Smooth muscle cell (in vitro differentiated cells): ENCODE measurements at regions not wholly inside any gene's neighbourhood (a gene's known extent, or its start where the extent isn't known, plus 50 kb on each side); places are given as distances from the start of the nearest gene placed in this dataset.

Experiments
- DNase-seq: peaks from one replicate; lab custom pipeline; 2025; ENCODE audit not compliant: unreplicated experiment; lab: John Stamatoyannopoulos, UW
- H2AFZ ChIP-seq: fragments of 200-600 bp; sonication (generic); 2 replicates; pipeline ENCODE4 v1.6.0; 2016; ENCODE audit warnings: antibody characterized with exemption, low read depth, mild to moderate bottlenecking
- H3F3A ChIP-seq: fragments of 200-600 bp; sonication (generic); 2 replicates; pipeline ENCODE4 v1.6.0; 2017; ENCODE audit warnings: antibody characterized with exemption, low read depth
- H3K27ac ChIP-seq: fragments of 200-600 bp; sonication (generic); 2 replicates; pipeline ENCODE4 v1.5.1; 2016; ENCODE audit warnings: low read depth, mild to moderate bottlenecking
- H3K27me3 ChIP-seq: fragments of 200-600 bp; sonication (generic); 2 replicates; pipeline ENCODE4 v1.6.1; 2016; ENCODE audit warnings: low read depth, mild to moderate bottlenecking
- H3K36me3 ChIP-seq: fragments of 200-600 bp; sonication (generic); 2 replicates; pipeline ENCODE4 v1.5.1; 2016; ENCODE audit warnings: low read depth
- H3K4me1 ChIP-seq: fragments of 200-600 bp; sonication (generic); 2 replicates; pipeline ENCODE4 v1.5.1; 2016; ENCODE audit warnings: low read depth
- H3K4me2 ChIP-seq: fragments of 200-600 bp; sonication (generic); 2 replicates; pipeline ENCODE4 v1.6.0; 2016; ENCODE audit warnings: mild to moderate bottlenecking
- H3K4me3 ChIP-seq: fragments of 200-600 bp; sonication (generic); 2 replicates; pipeline ENCODE4 v1.5.1; 2016; ENCODE audit warnings: mild to moderate bottlenecking
- H3K79me2 ChIP-seq: fragments of 200-600 bp; sonication (generic); 2 replicates; pipeline ENCODE4 v1.6.0; 2016; ENCODE audit warnings: low read depth, mild to moderate bottlenecking
- H3K9ac ChIP-seq: fragments of 200-600 bp; sonication (generic); 2 replicates; pipeline ENCODE4 v1.6.0; 2016; ENCODE audit warnings: low read depth
- H3K9me3 ChIP-seq: fragments of 200-600 bp; sonication (generic); replicated peaks from 2 replicates; pipeline ENCODE4 v1.5.1; 2016; ENCODE audit warnings: low read depth
- H4K20me1 ChIP-seq: fragments of 200-600 bp; sonication (generic); 2 replicates; pipeline ENCODE4 v1.6.0; 2016; ENCODE audit warnings: low read depth
- CTCF ChIP-seq: fragments of 200-600 bp; sonication (generic); IDR thresholded peaks from 2 replicates; pipeline ENCODE4 v1.5.1; 2017; ENCODE audit warnings: borderline replicate concordance, mild to moderate bottlenecking, antibody characterized with exemption; ENCODE audit not compliant: insufficient read depth, poor library complexity, severe bottlenecking
- WGBS: methylation state at CpG from one replicate; pipeline ENCODE4 v1.1.7; 2016; ENCODE audit warnings: low lambda C conversion rate; 5-methylcytosine and 5-hydroxymethylcytosine counted together

- TF ChIP-seq CTCF: no peak
- Histone ChIP-seq H3K4me3 (no peak overlapping the region), H2AFZ (no peak overlapping the region), H3K9me3 (no peaks in the 10 kb centered on the region), H3F3A (no peaks in the 10 kb centered on the region), H3K4me2 (no peak overlapping the region), H3K27me3 (no peaks in the 10 kb centered on the region), H3K4me1 (no peaks in the 10 kb centered on the region), H3K36me3 (no peaks in the 10 kb centered on the region), H3K27ac (no peak overlapping the region), H3K79me2 (no peaks in the 10 kb centered on the region), H4K20me1 (no peaks in the 10 kb centered on the region), H3K9ac (no peak overlapping the region)
- WGBS: 44% methylated on average over 3 of the region's 3 CpGs
- DNase-seq: no peak
Measured at GRCh38 chr2:13110825-13111224, 394.1 kb downstream of the TRIB2 start.

GRCh38 chr2:13113002-13113401, 396.3 kb downstream of the TRIB2 start:
- DNase-seq: no peak
- WGBS: 60% methylated on average over 4 of the region's 4 CpGs
- no peak for TF ChIP-seq CTCF
- Histone ChIP-seq H3K4me1 (no peaks in the 10 kb centered on the region), H2AFZ (no peak overlapping the region), H3K36me3 (no peaks in the 10 kb centered on the region), H3K9me3 (no peaks in the 10 kb centered on the region), H3K27me3 (no peaks in the 10 kb centered on the region), H4K20me1 (no peaks in the 10 kb centered on the region), H3K79me2 (no peaks in the 10 kb centered on the region), H3K27ac (no peak overlapping the region), H3K4me2 (no peak overlapping the region), H3F3A (no peaks in the 10 kb centered on the region), H3K9ac (no peak overlapping the region), H3K4me3 (no peak overlapping the region)

- DNase-seq: no peak
- Histone ChIP-seq H3K9me3 (no peaks in the 10 kb centered on the region), H3K4me3 (no peak overlapping the region), H3K4me1 (no peaks in the 10 kb centered on the region), H3K9ac (no peak overlapping the region), H3K4me2 (no peak overlapping the region), H3K79me2 (no peaks in the 10 kb centered on the region), H3K27ac (no peak overlapping the region), H3F3A (no peaks in the 10 kb centered on the region), H3K36me3 (no peaks in the 10 kb centered on the region), H2AFZ (no peak overlapping the region), H3K27me3 (no peaks in the 10 kb centered on the region), H4K20me1 (no peaks in the 10 kb centered on the region)
- no peak for TF ChIP-seq CTCF
- WGBS: 35% methylated on average over 1 of the region's 1 CpG
Measured at GRCh38 chr2:13114391-13114790, 397.7 kb downstream of the TRIB2 start.

- no peaks in the 10 kb centered on the region for H3K79me2 ChIP-seq
- no peak overlapping the region for H3K27ac ChIP-seq
- no peak overlapping the region for H3K9ac ChIP-seq
- DNase-seq: no peak
- H3F3A ChIP-seq: no peaks in the 10 kb centered on the region
- no peak overlapping the region for H3K4me2 ChIP-seq
- no peak overlapping the region for H3K4me3 ChIP-seq
- no peaks in the 10 kb centered on the region for H3K36me3 ChIP-seq
- no peaks in the 10 kb centered on the region for H4K20me1 ChIP-seq
- no peak overlapping the region for H2AFZ ChIP-seq
- no peak for TF ChIP-seq CTCF
- no peaks in the 10 kb centered on the region for H3K9me3 ChIP-seq
- H3K4me1 ChIP-seq: no peaks in the 10 kb centered on the region
- H3K27me3 ChIP-seq: no peaks in the 10 kb centered on the region
- WGBS: 59% methylated on average over 1 of the region's 1 CpG
Measured at GRCh38 chr2:13115643-13116042, 398.9 kb downstream of the TRIB2 start.
